ENCODE measurements at regions not wholly inside any gene's neighbourhood (a gene's known extent, or its start where the extent isn't known, plus 50 kb on each side); places are given as distances from the start of the nearest gene placed in this dataset.

GRCh38 chr10:123354521-123354920 is 200.3 kb downstream of the BUB3 start:
- no peak for TF ChIP-seq POLR2A (IDR thresholded peaks at IDR 0.05)
- TF ChIP-seq CTCF (IDR thresholded peaks at IDR 0.05) = no peak

Data from lower leg skin (tissue), 3 donors.